ENCODE measurements at regions not wholly inside any gene's neighbourhood (a gene's known extent, or its start where the extent isn't known, plus 50 kb on each side); places are given as distances from the start of the nearest gene placed in this dataset.
"Not testable (repeated sequence)": the region's sequence is repeated elsewhere in the genome, so short reads cannot be mapped to it uniquely, and the experiment has no call there.

DNA sequence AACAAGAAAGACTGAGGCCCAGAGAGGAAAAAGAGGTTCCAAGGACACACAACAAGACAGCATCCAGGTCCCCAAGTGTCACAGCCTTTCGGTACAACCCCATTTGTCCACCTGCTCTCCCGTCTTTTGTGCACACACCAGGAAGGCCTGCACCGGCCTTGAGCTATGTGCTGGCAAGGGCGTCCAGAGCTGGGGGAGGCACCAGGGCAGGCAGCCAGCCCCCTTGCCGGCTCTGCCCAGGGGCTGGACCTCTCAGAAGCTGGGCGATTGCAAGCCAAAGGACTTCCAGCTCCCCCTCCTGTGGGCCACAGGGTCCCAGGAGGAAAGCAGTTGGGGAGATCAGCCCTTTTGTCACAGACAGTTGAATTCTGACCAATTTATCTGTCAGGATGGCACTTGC, 210.5 kb downstream of the MN1 start:
- Mint-ChIP-seq H3K4me3 (no peak overlapping the region), H3K27ac (no peak overlapping the region)

GRCh38 chr22:27593378-27593777, 208.2 kb downstream of the MN1 start:
- ATAC-seq (replicated peaks): no peak
- no peaks in the 10 kb centered on the region for H3K9me3 Mint-ChIP-seq
- H3K27ac Mint-ChIP-seq: no peak overlapping the region
- H3K4me1 Mint-ChIP-seq: no peaks in the 10 kb centered on the region
- H3K27me3 Mint-ChIP-seq: peaks cover 7% of the 10 kb centered on the region
- no peaks in the 10 kb centered on the region for H3K36me3 Mint-ChIP-seq (ENCODE audit: low read depth)
- H3K4me3 Mint-ChIP-seq: no peak overlapping the region

More for the DNA sequence above, 210.5 kb downstream of the MN1 start:
- no peaks in the 10 kb centered on the region for H3K4me1 Mint-ChIP-seq
- no peaks in the 10 kb centered on the region for H3K9me3 Mint-ChIP-seq
- H3K36me3 Mint-ChIP-seq (ENCODE audit: low read depth): no peaks in the 10 kb centered on the region
- ATAC-seq (replicated peaks): no peak
- peaks cover 7% of the 10 kb centered on the region for H3K27me3 Mint-ChIP-seq

- Mint-ChIP-seq H3K4me3 (no peak overlapping the region), H3K4me1 (no peaks in the 10 kb centered on the region), H3K9me3 (no peaks in the 10 kb centered on the region), H3K27me3 (peaks cover 4% of the 10 kb centered on the region), H3K27ac (no peak overlapping the region), H3K36me3 (ENCODE audit: low read depth) (no peaks in the 10 kb centered on the region)
- ATAC-seq (replicated peaks): no peak
Observed at GRCh38 chr22:27594020-27594419, 207.5 kb downstream of the MN1 start.

GRCh38 chr22:27594474-27595134, 207.0 kb downstream of the MN1 start:
- H3K27ac Mint-ChIP-seq: no peak overlapping the region
- peaks cover 2% of the 10 kb centered on the region for H3K27me3 Mint-ChIP-seq
- H3K4me3 Mint-ChIP-seq: no peak overlapping the region
- no peaks in the 10 kb centered on the region for H3K4me1 Mint-ChIP-seq
- no peak for ATAC-seq (replicated peaks)
- H3K9me3 Mint-ChIP-seq: no peaks in the 10 kb centered on the region
- H3K36me3 Mint-ChIP-seq (ENCODE audit: low read depth): no peaks in the 10 kb centered on the region

DNA sequence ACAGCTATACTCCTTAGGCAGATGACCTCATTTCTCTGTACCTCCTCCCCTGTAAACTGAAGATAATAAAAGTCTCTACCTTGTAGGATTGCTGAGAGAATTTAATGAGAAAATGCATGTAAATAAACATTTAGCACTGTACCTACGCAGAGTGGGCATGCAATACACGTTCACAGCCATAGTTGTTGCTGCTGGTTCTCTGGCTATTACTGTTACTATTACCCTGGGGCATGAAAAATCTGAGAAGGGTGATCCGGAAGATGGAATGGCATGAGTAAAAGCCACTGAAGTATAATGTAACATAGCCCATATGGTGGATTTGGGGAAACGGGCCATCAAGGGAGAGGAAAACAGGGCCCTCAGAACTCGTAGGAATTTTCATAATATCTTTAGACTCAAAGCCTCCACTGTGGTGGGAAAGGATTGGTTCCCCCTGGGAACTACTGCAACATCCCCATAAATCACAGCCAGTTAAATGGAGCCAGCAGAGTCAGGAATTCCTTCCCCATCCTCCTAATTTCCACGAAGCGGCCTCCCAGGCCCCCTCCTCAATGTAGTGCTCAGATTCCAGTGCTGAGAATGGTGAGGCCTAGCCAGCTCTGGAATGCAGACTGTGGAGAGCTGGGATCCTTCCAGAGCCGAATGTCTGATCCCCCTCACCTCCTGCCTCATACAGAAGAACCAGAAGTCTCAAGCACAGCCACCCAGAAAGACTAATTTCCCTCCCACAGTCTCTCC, 205.3 kb downstream of the MN1 start:
- no peak for ATAC-seq (replicated peaks)
- H3K9me3 Mint-ChIP-seq: no peaks in the 10 kb centered on the region
- H3K4me1 Mint-ChIP-seq: no peaks in the 10 kb centered on the region
- H3K27ac Mint-ChIP-seq: no peak overlapping the region
- H3K36me3 Mint-ChIP-seq (ENCODE audit: low read depth): no peaks in the 10 kb centered on the region
- peaks cover 2% of the 10 kb centered on the region for H3K27me3 Mint-ChIP-seq
- H3K4me3 Mint-ChIP-seq: no peak overlapping the region

GRCh38 chr22:27597703-27598444, 203.7 kb downstream of the MN1 start:
- Mint-ChIP-seq H3K4me1 (no peaks in the 10 kb centered on the region), H3K27ac (no peak overlapping the region), H3K9me3 (peaks cover 4% of the 10 kb centered on the region), H3K4me3 (no peak overlapping the region), H3K27me3 (peaks cover 12% of the 10 kb centered on the region), H3K36me3 (ENCODE audit: low read depth) (no peaks in the 10 kb centered on the region)
- ATAC-seq (replicated peaks): no peak

- Mint-ChIP-seq H3K4me3 (no peak overlapping the region), H3K27me3 (peaks cover 12% of the 10 kb centered on the region), H3K4me1 (no peaks in the 10 kb centered on the region), H3K27ac (no peak overlapping the region), H3K36me3 (ENCODE audit: low read depth) (no peaks in the 10 kb centered on the region), H3K9me3 (peaks cover 4% of the 10 kb centered on the region)
- ATAC-seq (replicated peaks): no peak
Observed at GRCh38 chr22:27598792-27599191, 202.8 kb downstream of the MN1 start.

DNA sequence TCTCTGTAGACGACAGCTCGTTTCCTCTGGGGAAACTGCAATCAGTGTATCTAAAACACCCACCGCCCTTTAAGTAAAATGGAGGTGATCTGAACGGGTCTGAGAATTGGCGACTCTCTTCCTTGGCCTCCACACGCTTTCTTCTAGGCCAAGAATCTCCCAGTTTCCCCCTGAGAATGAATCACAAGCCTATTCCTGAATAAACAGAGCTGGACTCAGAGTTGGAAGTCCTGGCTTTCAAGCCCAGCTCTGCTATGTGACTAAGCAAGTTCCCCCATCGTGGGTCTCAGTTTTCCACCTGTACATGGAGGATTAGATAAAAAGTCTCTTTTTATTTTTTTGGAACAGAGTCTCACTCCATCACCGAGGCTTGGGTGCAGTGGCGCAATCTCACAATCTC, 200.4 kb downstream of the MN1 start:
- Mint-ChIP-seq H3K4me3 (no peak overlapping the region), H3K36me3 (ENCODE audit: low read depth) (no peaks in the 10 kb centered on the region), H3K27me3 (peaks cover 14% of the 10 kb centered on the region), H3K27ac (no peak overlapping the region), H3K4me1 (no peaks in the 10 kb centered on the region), H3K9me3 (peaks cover 4% of the 10 kb centered on the region)
- ATAC-seq (replicated peaks): no peak

GRCh38 chr22:27602390-27602789, 199.2 kb downstream of the MN1 start:
- H3K4me1 Mint-ChIP-seq: no peaks in the 10 kb centered on the region
- ATAC-seq (replicated peaks): no peak
- no peak overlapping the region for H3K4me3 Mint-ChIP-seq
- H3K27me3 Mint-ChIP-seq: peaks cover 14% of the 10 kb centered on the region
- peaks cover 4% of the 10 kb centered on the region for H3K9me3 Mint-ChIP-seq
- no peaks in the 10 kb centered on the region for H3K36me3 Mint-ChIP-seq (ENCODE audit: low read depth)
- no peak overlapping the region for H3K27ac Mint-ChIP-seq

DNA sequence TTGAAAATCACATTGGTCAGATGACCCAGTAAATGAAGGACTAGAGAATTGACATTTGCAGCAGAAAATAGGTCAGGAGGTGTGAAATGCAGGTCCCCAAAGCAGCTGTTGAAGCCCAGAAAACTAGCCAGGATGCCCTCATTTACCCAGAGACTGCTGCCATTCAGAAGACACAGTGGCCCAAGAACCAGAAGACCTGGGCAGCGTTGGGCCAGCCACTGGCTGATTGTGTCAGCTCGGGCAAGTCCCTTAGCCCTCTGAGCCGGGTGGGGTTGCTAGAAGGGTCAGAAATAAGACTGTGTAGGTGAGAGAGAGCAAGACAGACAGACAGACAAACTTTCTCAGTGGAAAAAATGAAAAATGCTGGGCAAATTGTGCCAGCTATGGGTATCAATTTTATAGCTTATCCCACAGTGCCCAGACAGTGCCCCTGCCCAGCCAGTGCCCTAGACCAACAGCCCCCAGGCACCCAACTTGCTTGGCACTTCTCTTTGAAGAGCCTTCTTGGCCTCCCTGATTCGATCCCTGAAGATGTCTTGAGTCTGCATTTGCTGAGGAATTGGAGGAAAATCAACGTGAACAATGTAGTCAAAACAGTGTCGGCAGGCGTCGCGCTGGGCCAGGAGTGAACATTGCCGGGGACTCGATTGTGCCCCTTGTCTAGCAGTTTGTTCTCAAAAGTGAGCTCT, 198.3 kb downstream of the MN1 start:
- Mint-ChIP-seq H3K27ac (no peak overlapping the region), H3K36me3 (ENCODE audit: low read depth) (no peaks in the 10 kb centered on the region), H3K4me3 (no peak overlapping the region), H3K4me1 (no peaks in the 10 kb centered on the region), H3K27me3 (peaks cover 14% of the 10 kb centered on the region), H3K9me3 (peaks cover 4% of the 10 kb centered on the region)
- no peak for ATAC-seq (replicated peaks)

- no peaks in the 10 kb centered on the region for H3K36me3 Mint-ChIP-seq (ENCODE audit: low read depth)
- H3K4me1 Mint-ChIP-seq: no peaks in the 10 kb centered on the region
- no peak overlapping the region for H3K4me3 Mint-ChIP-seq
- no peak overlapping the region for H3K27ac Mint-ChIP-seq
- H3K9me3 Mint-ChIP-seq: peaks cover 4% of the 10 kb centered on the region
- ATAC-seq (replicated peaks): no peak
- peaks cover 14% of the 10 kb centered on the region for H3K27me3 Mint-ChIP-seq
Observed at GRCh38 chr22:27603800-27604144, 197.8 kb downstream of the MN1 start.

DNA sequence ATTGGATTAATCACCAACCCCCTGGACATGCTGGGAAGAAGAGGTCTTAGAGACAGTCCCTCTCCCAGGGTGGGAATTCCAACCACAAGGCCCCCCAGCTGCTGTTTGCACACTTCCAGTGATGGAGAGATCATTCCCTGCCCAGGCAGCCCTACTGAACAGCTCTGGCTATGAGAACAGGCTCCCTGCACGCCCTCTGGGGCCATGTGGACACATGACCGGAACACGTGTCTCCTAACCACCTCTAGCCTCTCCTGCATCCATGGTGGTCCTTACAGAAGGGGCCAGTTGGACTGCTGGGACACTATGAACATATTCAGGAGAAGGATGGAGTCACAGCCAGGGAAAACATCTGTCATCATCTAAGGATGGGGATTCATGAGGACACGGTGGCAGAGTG, 196.2 kb downstream of the MN1 start:
- Mint-ChIP-seq H3K4me3 (no peak overlapping the region), H3K36me3 (ENCODE audit: low read depth) (no peaks in the 10 kb centered on the region), H3K27me3 (peaks cover 14% of the 10 kb centered on the region), H3K4me1 (no peaks in the 10 kb centered on the region), H3K9me3 (peaks cover 4% of the 10 kb centered on the region), H3K27ac (no peak overlapping the region)
- ATAC-seq (replicated peaks): no peak

DNA sequence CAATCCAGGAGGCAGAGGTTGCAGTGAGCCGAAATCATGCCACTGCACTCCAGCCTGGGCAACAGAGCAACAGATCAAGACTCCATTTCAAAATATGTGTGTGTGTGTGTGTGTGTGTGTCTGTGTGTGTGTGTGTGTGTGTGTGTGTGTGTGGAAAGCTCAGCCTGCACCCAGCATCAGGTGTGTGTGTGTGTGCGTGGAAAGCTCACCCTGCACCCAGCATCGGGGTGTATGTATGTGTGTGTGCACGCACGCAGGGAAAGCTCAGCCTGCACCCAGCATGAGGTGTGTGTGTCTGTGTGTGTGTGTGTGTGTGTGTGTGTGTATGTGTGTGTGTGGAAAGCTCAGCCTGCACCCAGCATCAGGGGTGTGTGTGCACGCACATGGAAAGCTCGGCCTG, 193.8 kb downstream of the MN1 start:
- peaks cover 13% of the 10 kb centered on the region for H3K27me3 Mint-ChIP-seq
- H3K9me3 Mint-ChIP-seq; H3K4me3 Mint-ChIP-seq; ATAC-seq (replicated peaks); H3K27ac Mint-ChIP-seq; H3K4me1 Mint-ChIP-seq; H3K36me3 Mint-ChIP-seq (ENCODE audit: low read depth): not testable (repeated sequence)

DNA sequence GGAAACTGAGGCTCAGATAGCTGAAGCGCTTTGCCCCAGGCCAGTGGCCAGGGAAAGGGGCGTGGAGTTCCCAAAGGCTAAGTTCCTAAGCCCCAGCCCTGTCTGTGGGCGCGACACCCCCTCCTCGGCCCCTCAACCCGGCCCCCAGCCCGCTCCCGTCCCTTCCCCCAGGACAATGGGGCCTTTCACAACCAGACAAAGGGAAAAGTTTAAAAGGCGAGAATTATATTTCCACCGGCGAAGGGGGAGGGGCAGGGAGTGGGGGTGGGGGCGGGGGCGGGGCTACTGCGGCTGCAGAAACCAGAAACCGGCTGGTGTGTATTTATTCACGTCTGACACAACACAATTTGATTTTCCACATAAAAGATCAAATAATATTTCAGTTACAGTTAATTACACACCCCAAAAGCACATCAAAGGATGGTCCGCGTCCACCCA, 192.1 kb downstream of the MN1 start:
- H3K9me3 Mint-ChIP-seq: no peaks in the 10 kb centered on the region
- no peaks in the 10 kb centered on the region for H3K36me3 Mint-ChIP-seq (ENCODE audit: low read depth)
- no peak overlapping the region for H3K27ac Mint-ChIP-seq
- no peak for ATAC-seq (replicated peaks)
- no peaks in the 10 kb centered on the region for H3K4me1 Mint-ChIP-seq
- no peak overlapping the region for H3K4me3 Mint-ChIP-seq
- H3K27me3 Mint-ChIP-seq: peaks cover 20% of the 10 kb centered on the region
